NCI-H748 (cell line): ENCODE measurements at regions not wholly inside any gene's neighbourhood (a gene's known extent, or its start where the extent isn't known, plus 50 kb on each side); places are given as distances from the start of the nearest gene placed in this dataset.
A peak's percentile ranks its signal among the peaks of the same experiment; 100 is the strongest.

Experiments
- DNase-seq: peaks from one replicate; lab custom pipeline; 2025; ENCODE audit not compliant: unreplicated experiment; lab: John Stamatoyannopoulos, UW

- DNase-seq: no peak
Observed at GRCh38 chr4:108529102-108529501, 91.3 kb upstream of the RPL34 start.

DNA sequence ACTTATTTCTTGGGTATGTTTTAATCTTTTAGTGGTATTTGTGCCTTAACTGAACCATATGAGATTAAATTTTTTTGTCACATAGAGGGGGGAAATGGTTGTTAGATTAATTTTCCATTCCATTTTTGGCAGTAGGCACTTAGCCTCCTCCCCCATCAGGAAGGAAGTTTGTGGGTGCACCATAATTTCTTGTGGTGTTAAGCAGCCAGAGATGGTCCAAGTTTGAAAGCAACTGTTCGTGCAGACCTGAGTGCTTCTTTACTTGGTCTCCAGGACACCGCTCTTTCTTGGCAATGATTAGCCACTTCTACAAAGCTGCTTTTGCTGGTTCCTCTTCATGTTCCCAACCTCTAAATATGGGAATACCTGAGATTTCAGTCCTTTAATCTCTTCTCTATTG, 92.7 kb upstream of the RPL34 start:
- no peak for DNase-seq

- DNase-seq: no peak
Observed at GRCh38 chr4:108520807-108521206, 99.6 kb upstream of the RPL34 start.

- no peak for DNase-seq
Observed at GRCh38 chr4:108519911-108520601, 100.3 kb upstream of the RPL34 start.

GRCh38 chr4:108519208-108519833, 101.1 kb upstream of the RPL34 start:
- DNase-seq: no peak

DNA sequence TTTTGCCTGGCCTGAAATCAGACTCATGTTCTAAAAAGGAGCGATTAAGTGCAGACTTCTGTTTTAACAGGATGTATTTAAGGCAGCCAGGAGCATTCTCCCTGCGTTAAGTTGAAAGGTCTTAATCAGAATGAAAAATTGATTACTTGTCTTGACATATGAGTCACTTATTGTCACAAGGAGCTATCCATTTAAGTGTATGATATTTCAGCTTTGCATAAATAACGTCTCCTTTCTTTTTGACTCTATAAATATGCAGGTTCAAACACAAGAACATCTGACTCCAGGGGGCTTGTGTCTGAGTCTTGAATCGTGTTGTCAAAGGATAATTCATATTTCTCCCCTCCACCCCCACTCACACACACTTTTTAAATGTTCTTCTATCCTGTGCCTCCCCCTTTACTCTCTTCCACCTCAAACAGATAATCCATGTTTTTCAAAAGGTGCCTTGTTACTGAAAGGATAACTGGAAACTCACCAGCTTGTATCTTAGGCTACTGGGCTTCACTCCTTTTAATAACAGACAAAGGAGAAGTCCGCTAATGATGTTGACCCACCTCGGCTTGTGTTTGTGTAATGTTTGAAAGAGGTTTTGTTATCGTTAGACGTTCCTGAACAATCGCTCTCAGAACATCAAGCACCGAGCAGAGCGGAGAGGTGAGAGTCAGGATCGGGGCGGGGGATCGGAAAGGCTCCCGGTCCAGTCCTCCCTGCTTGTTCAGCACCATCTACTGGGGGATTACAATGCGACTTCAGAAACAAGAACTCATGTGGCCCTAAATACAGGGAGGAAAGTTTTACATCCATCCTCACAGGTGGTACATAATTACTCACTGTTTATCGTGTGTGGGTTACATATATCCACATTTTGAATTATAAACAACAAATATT, 107.5 kb upstream of the RPL34 start:
- DNase-seq: peak; percentile 87

DNA sequence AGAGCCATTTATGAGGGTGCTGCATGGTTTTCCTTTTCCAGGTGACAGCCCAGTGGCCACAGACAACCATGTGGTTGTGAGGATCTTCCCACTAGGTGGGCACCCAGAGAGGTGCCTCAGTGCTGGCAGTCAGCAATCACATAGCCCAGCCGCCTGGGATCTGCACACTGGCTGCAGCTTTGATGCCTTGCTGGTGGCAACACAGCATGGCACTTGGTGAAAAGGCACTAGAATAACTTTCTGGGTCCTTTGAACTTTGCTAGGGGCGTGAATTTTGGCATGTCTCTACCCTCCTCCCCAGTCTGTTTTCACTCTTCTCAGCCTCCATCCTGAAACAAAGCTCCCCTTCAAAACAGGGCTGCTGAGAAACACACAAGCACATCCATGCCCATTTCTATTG, 108.8 kb upstream of the RPL34 start:
- no peak for DNase-seq

DNA sequence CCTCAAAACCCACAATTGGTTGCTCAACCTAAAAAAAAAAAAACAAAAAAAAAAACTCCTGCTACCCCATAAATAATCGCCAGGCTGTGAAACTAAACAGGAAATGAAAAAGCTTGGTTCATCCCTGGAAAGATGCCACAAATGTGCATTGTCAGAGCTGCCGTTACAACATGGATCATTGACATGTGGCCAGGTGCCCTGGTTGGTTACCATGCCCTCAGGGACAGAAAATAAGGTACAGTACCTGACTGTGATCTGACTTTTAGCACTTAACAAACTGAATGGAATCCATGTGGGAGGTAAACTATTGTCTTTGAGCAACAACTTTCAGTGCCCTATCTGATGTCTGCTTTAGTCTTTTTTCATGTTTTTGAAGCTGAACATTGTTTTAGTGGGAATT, 118.0 kb upstream of the RPL34 start:
- DNase-seq: no peak

DNA sequence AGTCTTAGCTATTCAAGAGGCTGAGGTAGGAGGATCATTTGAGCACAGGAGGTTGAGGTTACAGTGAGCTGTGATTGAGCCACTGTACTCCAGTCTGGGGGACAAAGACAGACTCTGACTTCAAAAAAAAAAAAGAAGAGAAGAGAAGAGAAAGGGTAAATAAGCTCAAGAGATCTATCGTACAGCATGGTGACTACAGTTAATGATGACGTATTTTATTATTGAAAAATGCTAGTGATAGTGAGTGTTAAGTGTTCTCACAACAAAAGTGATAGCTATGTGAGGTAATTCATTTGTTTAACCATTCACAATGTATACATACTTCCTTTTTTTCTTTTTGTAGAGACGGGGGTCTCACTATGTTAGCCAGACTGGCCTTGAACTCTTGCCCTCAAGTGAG, 121.5 kb upstream of the RPL34 start:
- no peak for DNase-seq

DNA sequence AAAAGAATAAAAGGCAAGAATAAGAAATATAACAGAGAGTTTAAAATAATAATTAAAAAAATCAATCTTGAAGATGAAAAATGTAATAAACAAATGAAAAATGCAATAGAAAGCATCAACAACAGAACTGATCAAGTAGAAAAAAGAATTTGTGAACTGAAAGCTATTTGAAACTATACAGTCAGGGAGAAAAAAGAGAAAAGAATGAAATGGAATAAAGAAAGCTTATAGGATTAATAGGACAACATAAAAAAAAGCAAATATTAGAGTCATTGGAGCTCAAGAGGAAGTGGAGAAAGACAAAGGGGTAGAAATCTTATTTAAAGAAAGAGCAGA, 126.8 kb upstream of the RPL34 start:
- no peak for DNase-seq

- DNase-seq: no peak
Observed at GRCh38 chr4:108492816-108493595, 127.4 kb upstream of the RPL34 start.

GRCh38 chr4:108488865-108489264, 131.5 kb upstream of the RPL34 start:
- DNase-seq: no peak

DNA sequence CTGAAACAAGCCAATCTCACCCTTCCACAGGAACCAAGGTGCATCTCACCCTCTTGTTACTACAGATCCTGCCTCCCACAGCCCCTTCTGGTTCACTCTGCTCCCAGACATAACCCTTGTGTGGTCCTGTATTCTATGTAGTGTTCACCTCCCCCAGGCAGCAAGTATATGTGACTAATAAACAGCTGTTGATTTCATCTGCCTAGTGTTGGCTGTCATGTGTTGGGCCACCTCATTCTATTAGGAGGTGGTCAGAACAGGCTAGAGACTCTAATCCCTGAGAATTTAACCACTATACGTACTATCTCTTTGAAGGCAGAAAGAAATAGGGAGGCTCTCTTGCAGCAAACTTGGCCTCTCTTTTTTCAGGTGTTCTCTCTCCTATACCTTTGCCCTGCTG, 134.3 kb upstream of the RPL34 start:
- no peak for DNase-seq

DNA sequence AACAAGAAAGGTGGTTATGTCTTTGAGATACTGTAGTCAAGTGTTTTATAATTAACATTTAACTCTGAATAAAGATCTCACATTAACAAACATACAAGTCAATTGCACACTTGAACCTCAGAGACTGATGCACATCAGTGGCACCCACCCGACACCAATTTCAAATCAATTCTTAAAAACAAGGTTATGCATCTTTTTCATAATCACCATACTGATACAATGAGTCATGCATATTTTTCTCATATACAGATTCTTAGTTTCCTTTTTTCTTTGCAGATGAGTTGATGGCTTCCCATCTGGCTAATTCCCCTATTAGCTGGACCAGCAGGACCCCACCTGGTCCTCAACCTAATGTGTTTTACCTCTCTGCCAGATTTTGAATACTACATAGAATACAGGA, 136.2 kb upstream of the RPL34 start:
- DNase-seq: no peak

DNA sequence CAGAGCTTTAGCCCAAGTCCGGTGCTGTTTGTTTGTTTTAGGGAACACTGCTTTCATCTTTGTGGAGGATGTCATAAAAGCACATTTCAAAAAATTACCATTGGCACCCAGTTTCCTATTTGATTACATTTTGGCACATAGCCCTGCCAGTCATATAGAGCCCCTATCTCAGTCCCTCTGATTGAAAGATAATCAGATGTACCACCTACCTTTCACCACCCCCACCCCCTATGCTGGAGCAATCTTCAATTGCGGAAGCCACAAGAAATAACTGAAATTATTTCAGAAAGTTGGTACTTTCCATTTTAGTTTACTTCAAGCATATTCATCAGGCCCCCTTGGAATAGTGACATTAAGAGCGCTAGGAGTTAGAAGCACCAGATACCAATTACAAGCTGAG, 136.7 kb upstream of the RPL34 start:
- no peak for DNase-seq

DNA sequence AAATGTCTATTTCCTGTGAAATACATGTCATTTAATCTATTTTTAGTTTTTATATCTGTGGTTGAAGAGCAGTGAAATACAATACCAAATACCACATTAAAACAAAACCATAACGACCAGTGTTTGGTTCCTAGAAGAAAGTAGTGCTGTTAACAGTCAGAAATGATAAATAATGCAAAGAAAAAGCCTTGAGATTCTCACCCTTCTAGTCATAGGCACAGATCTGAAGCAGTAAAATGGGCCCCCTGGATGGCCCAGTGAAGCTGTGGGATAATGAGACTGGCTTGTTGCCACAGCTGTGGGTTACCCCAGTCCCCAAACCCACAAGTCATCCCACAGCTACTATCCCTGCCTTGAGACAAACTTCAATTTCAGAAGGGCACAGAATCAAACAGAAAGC, 137.3 kb upstream of the RPL34 start:
- DNase-seq: no peak

DNA sequence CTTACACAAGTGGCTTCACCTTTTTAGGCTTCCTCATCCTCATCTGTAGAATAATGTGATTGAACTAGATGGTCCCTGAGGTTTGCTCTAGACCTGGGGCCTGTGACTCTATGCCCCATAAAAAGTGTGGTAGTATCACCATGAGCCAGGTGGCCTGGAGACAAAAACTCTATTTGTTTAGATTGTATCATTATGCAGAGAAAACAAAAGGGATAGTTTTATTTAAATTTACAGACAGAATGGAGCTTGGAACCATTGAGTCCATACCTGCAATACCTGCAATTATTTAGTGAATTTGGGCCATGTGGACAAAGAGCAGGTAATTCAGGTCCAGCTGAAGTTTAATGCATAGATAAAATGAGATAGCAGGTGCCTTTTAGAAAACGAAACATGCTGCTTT, 139.5 kb upstream of the RPL34 start:
- no peak for DNase-seq

GRCh38 chr4:108477527-108478108, 142.8 kb upstream of the RPL34 start:
- DNase-seq: no peak

GRCh38 chr4:108473163-108473720, 147.1 kb upstream of the RPL34 start:
- DNase-seq: peak; percentile 4
